HCT116 (cell line): ENCODE measurements at regions not wholly inside any gene's neighbourhood (a gene's known extent, or its start where the extent isn't known, plus 50 kb on each side); places are given as distances from the start of the nearest gene placed in this dataset.

ENCODE experiments used
- FOSL1 ChIP-seq: IDR thresholded peaks from 2 replicates; pipeline ENCODE4 v1.6.1; 2012; ENCODE audit warnings: low read depth
- JUND ChIP-seq: IDR thresholded peaks from 2 replicates; pipeline ENCODE4 v1.6.1; 2012
- YY1 ChIP-seq: IDR thresholded peaks from 2 replicates; pipeline ENCODE4 v1.6.1; 2011; ENCODE audit warnings: low read length, low read depth, moderate library complexity, mild to moderate bottlenecking; ENCODE audit not compliant: insufficient replicate concordance; ENCODE audit errors: extremely low read depth
- ZFX ChIP-seq: fragments of 450-650 bp; IDR thresholded peaks from 2 replicates; pipeline ENCODE4 v1.6.1; 2017
- ZNF274 ChIP-seq: fragments of 200-500 bp; sonication (Bioruptor generic); IDR thresholded peaks from 2 replicates; pipeline ENCODE4 v1.6.1; 2014; ENCODE audit warnings: mild to moderate bottlenecking, low read depth, low read length, inconsistent platforms
- TF ChIP-seq, protein P1 (sequence below): IDR thresholded peaks from 2 replicates; pipeline ENCODE4 v1.6.1; 2012

DNA sequence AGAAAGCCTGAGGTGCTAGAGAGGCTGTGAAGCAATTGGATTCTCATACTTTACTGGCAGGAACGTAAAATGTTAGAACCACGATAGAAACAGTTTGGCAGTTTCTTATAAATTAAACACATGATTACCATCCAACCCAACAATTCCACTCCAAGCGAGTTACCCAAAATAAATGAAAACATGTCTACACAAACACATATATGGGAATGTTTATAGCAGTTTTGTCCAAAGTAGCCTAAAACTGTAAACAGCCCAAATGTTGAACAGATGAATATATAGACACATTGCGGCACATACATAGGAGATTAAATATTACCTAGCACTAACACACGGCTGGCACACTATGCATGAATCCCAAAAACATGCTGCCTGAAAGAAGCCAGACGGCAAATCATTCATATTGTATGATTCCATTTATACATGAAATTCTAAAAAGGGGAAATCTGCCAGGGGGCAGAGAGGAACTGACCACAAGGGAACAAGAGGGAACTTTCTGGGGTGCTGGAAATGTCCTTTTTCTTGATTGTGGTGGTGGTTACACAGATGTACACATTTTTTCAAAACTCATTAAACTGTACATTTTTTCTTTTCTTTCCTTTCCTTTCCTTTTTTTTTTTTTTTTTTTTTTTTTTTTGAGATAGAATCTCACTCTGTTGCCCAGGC, 50.4 kb upstream of the SLC25A4 start (continued):
- TF ChIP-seq, protein P1, sequence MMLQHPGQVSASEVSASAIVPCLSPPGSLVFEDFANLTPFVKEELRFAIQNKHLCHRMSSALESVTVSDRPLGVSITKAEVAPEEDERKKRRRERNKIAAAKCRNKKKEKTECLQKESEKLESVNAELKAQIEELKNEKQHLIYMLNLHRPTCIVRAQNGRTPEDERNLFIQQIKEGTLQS = no peak
- no peak for TF ChIP-seq FOSL1
- no peak for TF ChIP-seq ZNF274
- no peak for TF ChIP-seq YY1
- no peak for TF ChIP-seq ZFX
- no peak for TF ChIP-seq JUND
